ENCODE measurements at regions not wholly inside any gene's neighbourhood (a gene's known extent, or its start where the extent isn't known, plus 50 kb on each side); places are given as distances from the start of the nearest gene placed in this dataset.

DNA sequence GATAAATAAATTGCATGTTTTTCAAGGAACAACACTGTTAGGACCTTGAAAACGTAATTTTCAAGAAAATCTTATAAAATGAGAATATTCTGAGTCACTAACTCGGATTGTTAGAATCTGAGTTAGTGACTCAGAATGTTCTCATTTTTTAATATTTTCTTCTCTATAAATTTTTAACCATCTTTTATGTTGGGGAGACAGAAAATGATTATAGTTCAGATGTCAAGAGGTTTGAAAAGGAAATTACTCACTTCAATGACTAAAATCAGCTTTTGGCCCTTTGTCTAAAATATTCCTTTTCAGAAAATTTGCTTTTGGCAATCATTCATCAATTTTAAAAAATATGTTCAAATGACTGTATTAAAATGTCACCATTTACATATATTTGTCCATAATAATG lies 264.2 kb upstream of the EDNRB start:
- H3K18ac ChIP-seq (ENCODE audit: low read length), result no peak overlapping the region
- WGBS (ENCODE audit: extremely low coverage, insufficient coverage, insufficient read length), result no CpG with 5 or more reads among the region's 2 CpGs

DNA sequence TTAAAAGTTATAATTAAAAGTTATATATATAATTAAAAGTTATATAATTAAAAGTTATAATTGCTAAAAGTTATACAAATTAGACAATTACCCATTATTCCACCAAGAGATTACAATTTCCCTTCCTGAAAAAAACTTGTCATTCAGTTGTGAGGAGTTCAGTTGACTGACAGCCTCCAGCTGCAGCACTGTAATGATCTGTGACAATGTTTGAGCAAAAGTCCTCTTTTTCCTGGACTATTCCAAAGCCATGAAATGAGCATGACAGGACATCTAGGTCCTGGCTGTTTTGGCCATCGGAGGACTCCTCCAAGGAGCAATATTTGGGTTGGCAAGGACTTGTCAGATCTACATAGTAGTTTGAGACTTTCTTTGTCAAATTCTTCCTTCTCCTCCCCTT lies 258.7 kb upstream of the EDNRB start:
- Histone ChIP-seq H3K79me2 (ENCODE audit: control insufficient read depth, insufficient read depth, low read length, poor library complexity) (no peaks in the 10 kb centered on the region), H3K27ac (ENCODE audit: low read depth, low read length) (no peak overlapping the region), H2BK5ac (ENCODE audit: low read depth, low read length, poor library complexity) (no peak overlapping the region), H3K14ac (ENCODE audit: low read length) (no peak overlapping the region), H3K4me3 (ENCODE audit: low read depth, low read length) (no peak overlapping the region), H2BK12ac (ENCODE audit: low read length) (no peak overlapping the region), H3K4ac (ENCODE audit: low read depth, low read length) (no peak overlapping the region), H3K18ac (ENCODE audit: low read length) (no peak overlapping the region), H3K4me1 (ENCODE audit: control insufficient read depth in 1 of 2, insufficient read depth in 2 of 2, low read length in 2 of 2) (no peaks in the 10 kb centered on the region), H3K36me3 (ENCODE audit: control insufficient read depth in 1 of 2, insufficient read depth in 2 of 2, low read length in 2 of 2) (no peaks in the 10 kb centered on the region), H2AFZ (ENCODE audit: insufficient read depth, low read length, poor library complexity) (no peak overlapping the region), H4K8ac (ENCODE audit: low read depth, low read length) (no peak overlapping the region), H3K27me3 (ENCODE audit: insufficient read depth, low read length) (no peaks in the 10 kb centered on the region), H3K9me3 (ENCODE audit: insufficient read depth, low read depth, low read length) (no peaks in the 10 kb centered on the region), H2AK5ac (ENCODE audit: low read length) (no peak overlapping the region), H4K91ac (ENCODE audit: low read depth, low read length) (no peak overlapping the region), H3K79me1 (ENCODE audit: low read length) (no peaks in the 10 kb centered on the region), H3K9ac (ENCODE audit: low read length) (no peak overlapping the region), H4K12ac (ENCODE audit: low read depth, low read length) (no peak overlapping the region), H2BK120ac (ENCODE audit: insufficient read depth, low read length, poor library complexity) (no peak overlapping the region), H3K23ac (ENCODE audit: low read length) (no peak overlapping the region), H3K4me2 (ENCODE audit: low read length) (no peak overlapping the region)
- WGBS (ENCODE audit: extremely low coverage, insufficient coverage, insufficient read length), result no CpG with 5 or more reads among the region's 1 CpG
- DNase-seq, result no peak

More for the DNA sequence above, 264.2 kb upstream of the EDNRB start:
- no peak overlapping the region for H2BK120ac ChIP-seq (ENCODE audit: insufficient read depth, low read length, poor library complexity)
- H4K8ac ChIP-seq (ENCODE audit: low read depth, low read length), result no peak overlapping the region
- DNase-seq, result no peak
- H3K36me3 ChIP-seq (ENCODE audit: control insufficient read depth in 1 of 2, insufficient read depth in 2 of 2, low read length in 2 of 2), result no peaks in the 10 kb centered on the region
- no peaks in the 10 kb centered on the region for H3K4me1 ChIP-seq (ENCODE audit: control insufficient read depth in 1 of 2, insufficient read depth in 2 of 2, low read length in 2 of 2)
- no peak overlapping the region for H4K91ac ChIP-seq (ENCODE audit: low read depth, low read length)
- no peak overlapping the region for H3K4ac ChIP-seq (ENCODE audit: low read depth, low read length)
- no peak overlapping the region for H2AFZ ChIP-seq (ENCODE audit: insufficient read depth, low read length, poor library complexity)
- H3K4me2 ChIP-seq (ENCODE audit: low read length), result no peak overlapping the region
- H2BK5ac ChIP-seq (ENCODE audit: low read depth, low read length, poor library complexity), result no peak overlapping the region
- no peaks in the 10 kb centered on the region for H3K79me1 ChIP-seq (ENCODE audit: low read length)
- no peaks in the 10 kb centered on the region for H3K27me3 ChIP-seq (ENCODE audit: insufficient read depth, low read length)
- H3K9ac ChIP-seq (ENCODE audit: low read length), result no peak overlapping the region
- H2AK5ac ChIP-seq (ENCODE audit: low read length), result no peak overlapping the region
- no peak overlapping the region for H3K23ac ChIP-seq (ENCODE audit: low read length)
- H3K27ac ChIP-seq (ENCODE audit: low read depth, low read length), result no peak overlapping the region
- no peak overlapping the region for H4K12ac ChIP-seq (ENCODE audit: low read depth, low read length)
- no peak overlapping the region for H3K14ac ChIP-seq (ENCODE audit: low read length)
- no peak overlapping the region for H3K4me3 ChIP-seq (ENCODE audit: low read depth, low read length)
- no peaks in the 10 kb centered on the region for H3K79me2 ChIP-seq (ENCODE audit: control insufficient read depth, insufficient read depth, low read length, poor library complexity)
- H3K9me3 ChIP-seq (ENCODE audit: insufficient read depth, low read depth, low read length), result no peaks in the 10 kb centered on the region
- H2BK12ac ChIP-seq (ENCODE audit: low read length), result no peak overlapping the region

GRCh38 chr13:78176880-78177279 lies 258.2 kb upstream of the EDNRB start:
- no peak overlapping the region for H2AFZ ChIP-seq (ENCODE audit: insufficient read depth, low read length, poor library complexity)
- H3K9me3 ChIP-seq (ENCODE audit: insufficient read depth, low read depth, low read length), result no peaks in the 10 kb centered on the region
- no peak overlapping the region for H4K12ac ChIP-seq (ENCODE audit: low read depth, low read length)
- no peak overlapping the region for H4K8ac ChIP-seq (ENCODE audit: low read depth, low read length)
- no peak overlapping the region for H3K23ac ChIP-seq (ENCODE audit: low read length)
- no peak for DNase-seq
- no peaks in the 10 kb centered on the region for H3K36me3 ChIP-seq (ENCODE audit: control insufficient read depth in 1 of 2, insufficient read depth in 2 of 2, low read length in 2 of 2)
- no peaks in the 10 kb centered on the region for H3K79me1 ChIP-seq (ENCODE audit: low read length)
- H3K9ac ChIP-seq (ENCODE audit: low read length), result no peak overlapping the region
- no peak overlapping the region for H3K18ac ChIP-seq (ENCODE audit: low read length)
- H3K4ac ChIP-seq (ENCODE audit: low read depth, low read length), result no peak overlapping the region
- no peak overlapping the region for H2BK5ac ChIP-seq (ENCODE audit: low read depth, low read length, poor library complexity)
- no peak overlapping the region for H2BK120ac ChIP-seq (ENCODE audit: insufficient read depth, low read length, poor library complexity)
- H3K4me1 ChIP-seq (ENCODE audit: control insufficient read depth in 1 of 2, insufficient read depth in 2 of 2, low read length in 2 of 2), result no peaks in the 10 kb centered on the region
- H3K27me3 ChIP-seq (ENCODE audit: insufficient read depth, low read length), result no peaks in the 10 kb centered on the region
- WGBS (ENCODE audit: extremely low coverage, insufficient coverage, insufficient read length), result no CpG with 5 or more reads among the region's 2 CpGs
- H2AK5ac ChIP-seq (ENCODE audit: low read length), result no peak overlapping the region
- H3K4me3 ChIP-seq (ENCODE audit: low read depth, low read length), result no peak overlapping the region
- no peak overlapping the region for H3K27ac ChIP-seq (ENCODE audit: low read depth, low read length)
- no peak overlapping the region for H3K4me2 ChIP-seq (ENCODE audit: low read length)
- H3K14ac ChIP-seq (ENCODE audit: low read length), result no peak overlapping the region
- no peak overlapping the region for H2BK12ac ChIP-seq (ENCODE audit: low read length)
- no peak overlapping the region for H4K91ac ChIP-seq (ENCODE audit: low read depth, low read length)
- H3K79me2 ChIP-seq (ENCODE audit: control insufficient read depth, insufficient read depth, low read length, poor library complexity), result no peaks in the 10 kb centered on the region

- WGBS (ENCODE audit: extremely low coverage, insufficient coverage, insufficient read length), result no CpG with 5 or more reads among the region's 6 CpGs
- Histone ChIP-seq H2AK5ac (ENCODE audit: low read length) (no peak overlapping the region), H3K4me2 (ENCODE audit: low read length) (no peak overlapping the region)
These were observed 250.8 kb upstream of the EDNRB start for GRCh38 chr13:78169386-78169785.

More at GRCh38 chr13:78169386-78169785, 250.8 kb upstream of the EDNRB start:
- Histone ChIP-seq H3K36me3 (ENCODE audit: control insufficient read depth in 1 of 2, insufficient read depth in 2 of 2, low read length in 2 of 2) (no peaks in the 10 kb centered on the region), H3K9ac (ENCODE audit: low read length) (no peak overlapping the region), H3K79me1 (ENCODE audit: low read length) (no peaks in the 10 kb centered on the region), H3K23ac (ENCODE audit: low read length) (no peak overlapping the region), H3K4ac (ENCODE audit: low read depth, low read length) (no peak overlapping the region), H4K12ac (ENCODE audit: low read depth, low read length) (no peak overlapping the region), H3K9me3 (ENCODE audit: insufficient read depth, low read depth, low read length) (peaks cover 6% of the 10 kb centered on the region), H2AFZ (ENCODE audit: insufficient read depth, low read length, poor library complexity) (no peak overlapping the region), H3K14ac (ENCODE audit: low read length) (no peak overlapping the region), H4K91ac (ENCODE audit: low read depth, low read length) (no peak overlapping the region), H2BK120ac (ENCODE audit: insufficient read depth, low read length, poor library complexity) (no peak overlapping the region), H3K27me3 (ENCODE audit: insufficient read depth, low read length) (no peaks in the 10 kb centered on the region), H2BK5ac (ENCODE audit: low read depth, low read length, poor library complexity) (no peak overlapping the region), H3K18ac (ENCODE audit: low read length) (no peak overlapping the region), H2BK12ac (ENCODE audit: low read length) (no peak overlapping the region), H4K8ac (ENCODE audit: low read depth, low read length) (no peak overlapping the region), H3K4me1 (ENCODE audit: control insufficient read depth in 1 of 2, insufficient read depth in 2 of 2, low read length in 2 of 2) (no peaks in the 10 kb centered on the region), H3K79me2 (ENCODE audit: control insufficient read depth, insufficient read depth, low read length, poor library complexity) (no peaks in the 10 kb centered on the region), H3K4me3 (ENCODE audit: low read depth, low read length) (no peak overlapping the region), H3K27ac (ENCODE audit: low read depth, low read length) (no peak overlapping the region)
- no peak for DNase-seq

All from trophoblast cell (in vitro differentiated cells and primary cell).